ENCODE measurements at regions not wholly inside any gene's neighbourhood (a gene's known extent, or its start where the extent isn't known, plus 50 kb on each side); places are given as distances from the start of the nearest gene placed in this dataset.
A peak's percentile ranks its signal among the peaks of the same experiment; 100 is the strongest.
"Not testable (repeated sequence)": the region's sequence is repeated elsewhere in the genome, so short reads cannot be mapped to it uniquely, and the experiment has no call there.

DNA sequence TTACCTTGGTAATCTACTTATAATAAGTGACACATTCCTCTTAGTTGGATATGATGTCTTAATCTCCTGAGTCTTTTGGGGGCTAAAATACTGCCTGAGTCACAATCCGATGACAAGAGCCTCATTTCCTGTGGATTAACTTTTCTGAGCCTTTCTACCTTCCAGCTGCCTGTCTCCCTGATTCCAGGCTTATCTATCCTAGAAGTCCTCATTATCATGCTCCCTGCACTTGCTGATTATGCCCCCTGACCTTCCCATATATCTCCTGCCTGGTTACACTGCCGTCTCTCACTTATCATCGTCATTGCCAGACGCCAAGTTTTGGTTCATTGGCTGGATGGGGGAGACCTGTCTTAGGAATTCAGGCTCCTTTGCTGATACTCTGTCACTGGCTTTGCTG, 727.4 kb upstream of the CA10 start:
- DNase-seq: no peak

DNA sequence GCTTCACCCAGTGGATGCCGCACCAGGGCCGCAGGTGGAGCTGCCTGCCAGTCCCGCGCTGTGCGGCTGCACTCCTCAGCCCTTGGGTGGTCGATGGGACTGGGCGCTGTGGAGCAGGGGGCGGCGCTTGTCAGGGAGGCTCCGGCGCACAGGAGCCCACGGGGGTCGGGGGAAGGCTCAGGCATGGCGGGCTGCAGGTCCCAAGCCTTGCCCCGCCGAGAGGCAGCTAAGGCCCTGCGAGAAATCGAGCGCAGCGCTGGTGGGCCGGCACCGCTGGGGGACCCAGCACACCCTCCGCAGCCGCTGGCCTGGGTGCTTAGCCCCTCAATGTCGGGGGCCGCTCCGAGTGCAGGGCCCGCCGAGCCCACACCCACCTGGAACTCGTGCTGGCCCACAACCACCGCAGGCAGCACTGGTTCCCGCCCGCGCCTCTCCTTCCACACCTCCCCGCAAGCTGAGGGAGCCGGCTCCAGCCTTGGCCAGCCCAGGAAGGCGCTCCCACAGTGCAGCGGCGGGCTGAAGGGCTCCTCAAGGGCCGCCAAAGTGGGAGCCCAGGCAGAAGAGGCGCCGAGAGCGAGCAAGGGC, 725.5 kb upstream of the CA10 start:
- DNase-seq: peak; percentile 2

DNA sequence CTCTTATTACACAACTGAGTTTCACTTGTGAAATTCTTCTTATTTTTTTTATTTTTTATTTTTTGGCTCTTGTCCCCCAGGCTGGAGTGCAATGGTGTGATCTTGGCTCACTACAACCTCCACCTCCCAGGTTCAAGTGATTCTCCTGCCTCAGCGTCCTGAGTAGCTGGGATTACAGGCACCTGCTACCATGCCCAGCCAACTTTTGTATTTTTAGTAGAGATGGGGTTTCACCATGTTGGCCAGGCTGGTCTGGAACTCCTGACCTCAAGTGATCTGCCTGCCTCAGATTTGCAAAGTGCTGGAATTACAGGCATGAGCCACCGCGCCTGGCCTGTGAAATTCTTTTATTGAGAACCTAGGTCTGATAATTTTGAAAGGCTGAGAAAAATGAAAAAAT, 688.3 kb upstream of the CA10 start:
- not testable (repeated sequence) for DNase-seq

DNA sequence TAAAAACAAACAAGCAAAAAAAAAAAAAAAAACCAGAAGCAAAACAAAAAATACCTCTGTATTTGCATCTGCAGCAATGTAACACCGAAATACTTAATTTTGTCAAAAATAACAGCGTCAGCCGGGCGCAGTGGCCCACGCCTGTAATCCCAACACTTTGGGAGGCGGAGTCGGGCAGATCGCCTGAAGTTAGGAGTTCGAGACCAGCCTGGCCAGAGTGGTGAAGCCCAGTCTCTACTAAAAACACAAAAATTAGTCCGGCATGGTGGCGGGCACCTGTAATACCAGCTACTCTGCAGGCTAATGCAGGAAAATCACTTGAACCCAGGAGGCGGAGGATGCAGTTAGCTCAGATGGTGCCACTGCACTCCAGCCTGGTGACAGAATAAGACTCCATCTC, 683.5 kb upstream of the CA10 start:
- no peak for DNase-seq

DNA sequence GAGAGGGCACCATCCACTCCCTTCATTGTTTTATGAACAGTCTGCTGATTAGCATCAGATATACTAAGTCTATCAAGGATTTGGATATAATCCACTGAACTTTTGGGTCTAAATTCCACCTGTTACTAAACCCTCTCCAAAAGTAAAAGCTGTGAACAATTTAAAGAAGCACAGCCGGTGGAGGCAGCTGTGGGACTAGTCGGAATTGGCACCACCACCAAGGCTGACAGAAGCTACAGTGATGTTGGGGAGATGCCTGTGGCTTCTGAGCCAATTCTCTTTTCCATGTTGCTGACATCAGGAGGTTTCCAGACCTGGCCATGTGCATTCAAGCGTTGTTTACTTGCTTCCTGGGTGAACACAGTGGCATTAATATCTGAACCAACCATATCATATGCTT, 679.0 kb upstream of the CA10 start:
- no peak for DNase-seq

DNA sequence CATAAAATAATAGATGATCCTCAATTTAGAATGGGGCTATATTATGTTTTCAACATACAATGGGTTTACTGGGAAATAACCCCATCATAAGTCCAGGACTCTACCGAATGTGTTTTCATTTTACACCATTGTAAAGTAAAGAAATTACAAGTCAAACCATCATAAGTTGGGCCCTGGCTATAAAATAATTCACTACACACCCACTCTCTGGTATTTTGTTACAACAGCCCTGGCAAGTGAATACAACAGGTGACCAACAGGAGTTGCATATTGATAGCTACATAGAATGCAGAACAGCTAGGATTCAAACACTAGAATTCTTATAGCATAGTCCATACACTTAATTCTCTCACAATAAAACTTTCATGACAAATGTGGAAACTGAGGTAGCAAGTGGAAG, 673.0 kb upstream of the CA10 start:
- DNase-seq: no peak

DNA sequence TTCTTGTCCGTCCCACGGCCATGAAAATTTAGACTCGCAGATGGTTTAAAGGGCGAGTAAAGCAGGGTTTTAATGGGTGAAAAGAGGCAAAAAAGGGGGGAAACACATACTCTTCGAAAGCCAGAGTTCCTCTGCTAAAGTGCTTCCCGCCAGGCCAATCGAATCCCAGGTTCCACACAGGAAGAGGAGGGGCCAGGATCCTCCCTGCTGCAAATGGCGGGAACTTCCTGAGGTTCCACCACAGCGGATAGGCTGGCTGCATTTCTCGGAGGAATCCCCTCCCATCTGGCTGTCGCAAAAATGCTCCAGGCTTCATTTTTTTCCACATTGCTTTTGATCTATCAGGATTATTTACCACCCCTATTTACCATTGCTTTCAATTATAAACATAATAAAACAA, 670.1 kb upstream of the CA10 start:
- no peak for DNase-seq

DNA sequence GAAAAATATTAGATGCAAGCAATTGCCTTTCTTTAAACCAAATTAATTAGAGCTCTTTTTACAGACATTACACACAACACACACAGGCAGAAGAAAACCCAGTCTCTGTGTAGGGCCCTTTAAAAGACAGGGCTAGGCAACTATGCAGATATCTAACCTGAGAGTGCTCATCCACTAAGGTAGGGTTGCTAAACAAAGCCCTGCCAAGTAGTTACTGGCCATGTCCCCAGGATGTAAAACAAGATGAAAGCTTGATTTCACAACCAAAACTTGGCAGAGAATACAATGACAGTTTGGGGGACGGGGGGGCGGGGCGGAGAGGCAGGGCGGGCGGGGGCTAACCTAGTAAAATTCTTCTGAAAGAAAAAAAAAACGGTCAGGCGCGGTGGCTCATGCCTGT, 669.0 kb upstream of the CA10 start:
- DNase-seq: no peak

DNA sequence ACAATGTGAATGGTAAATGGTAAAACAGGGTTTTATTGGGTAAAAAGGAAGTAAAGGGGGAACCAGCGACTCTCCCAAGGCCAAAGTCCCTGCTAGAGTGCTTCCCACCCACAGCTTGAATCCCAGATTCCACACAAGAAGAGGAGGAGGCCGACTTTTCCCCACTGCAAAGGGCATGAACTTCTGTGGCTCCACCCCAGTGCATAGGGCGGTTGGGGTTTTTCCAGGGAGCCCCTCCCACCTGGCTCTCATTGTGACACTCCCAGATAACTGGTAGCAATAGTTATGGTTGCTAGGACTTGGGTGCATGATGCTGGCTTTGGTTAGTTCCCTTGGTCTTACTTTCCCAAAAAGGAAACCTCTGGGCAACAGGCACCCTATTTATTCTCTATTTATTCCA, 666.0 kb upstream of the CA10 start:
- DNase-seq: no peak

DNA sequence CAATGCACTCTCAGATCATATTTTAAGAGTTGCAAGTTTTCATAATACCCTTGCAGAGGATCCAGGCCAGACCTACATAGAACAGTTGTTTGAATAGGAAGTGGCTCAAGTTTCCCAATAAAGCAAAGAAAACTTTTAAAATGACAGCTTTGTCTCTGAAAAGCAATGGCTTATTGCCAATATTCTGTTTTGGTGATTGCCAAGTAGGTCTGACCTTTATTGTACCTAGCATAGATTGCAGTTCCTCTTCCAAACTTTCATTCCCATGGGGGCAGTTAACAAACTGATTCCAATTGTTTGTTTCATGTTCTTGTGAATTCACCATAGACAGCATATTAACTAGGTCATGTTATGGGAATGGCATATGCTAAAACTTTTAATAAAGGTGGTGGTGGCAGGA, 664.6 kb upstream of the CA10 start:
- no peak for DNase-seq

DNA sequence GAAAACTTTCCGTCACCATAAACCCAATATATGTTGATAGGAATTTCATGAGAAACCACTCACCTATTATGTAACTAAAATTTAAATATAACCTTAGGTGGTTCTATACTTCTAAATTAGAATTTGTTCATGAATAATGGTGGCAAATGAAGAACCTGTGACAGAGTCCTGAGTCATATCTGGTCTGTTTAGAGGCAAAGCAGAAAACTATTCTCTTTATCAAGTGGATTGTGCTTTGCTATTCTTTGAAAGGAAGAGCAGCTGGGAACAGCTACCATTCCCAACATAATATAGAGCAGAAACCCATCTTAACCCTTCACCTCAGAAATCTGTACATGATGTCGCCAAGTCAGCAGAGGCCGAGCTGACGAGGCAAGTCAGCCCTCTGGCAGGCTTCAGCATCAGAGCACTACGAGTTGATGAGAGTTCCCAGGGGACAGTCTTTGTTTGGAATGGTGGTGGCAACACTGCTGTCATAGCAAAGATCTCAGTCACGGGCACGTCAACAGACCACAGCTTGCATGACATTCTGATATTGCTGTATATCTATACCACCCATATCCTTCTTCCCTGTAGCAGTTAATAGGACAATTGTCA, 631.9 kb upstream of the CA10 start:
- DNase-seq: no peak

DNA sequence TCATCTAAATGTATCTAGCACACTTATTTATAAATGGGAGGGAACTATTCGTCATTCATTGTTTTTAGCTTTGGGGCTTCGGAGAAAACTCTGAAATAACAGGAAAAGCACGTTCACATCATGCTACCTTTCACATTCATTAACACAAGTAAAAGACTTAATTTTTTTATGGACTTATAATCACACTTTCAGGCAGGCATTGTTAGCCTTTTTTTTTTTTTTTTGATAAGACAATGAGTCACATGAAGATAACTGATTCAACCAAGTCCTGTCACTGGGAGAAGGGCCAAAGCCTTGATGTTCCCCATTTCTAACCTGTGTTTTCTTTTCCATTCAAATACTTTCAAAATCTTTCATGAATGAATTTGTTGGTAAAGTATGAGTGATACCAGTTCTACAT, 631.3 kb upstream of the CA10 start:
- DNase-seq: no peak

DNA sequence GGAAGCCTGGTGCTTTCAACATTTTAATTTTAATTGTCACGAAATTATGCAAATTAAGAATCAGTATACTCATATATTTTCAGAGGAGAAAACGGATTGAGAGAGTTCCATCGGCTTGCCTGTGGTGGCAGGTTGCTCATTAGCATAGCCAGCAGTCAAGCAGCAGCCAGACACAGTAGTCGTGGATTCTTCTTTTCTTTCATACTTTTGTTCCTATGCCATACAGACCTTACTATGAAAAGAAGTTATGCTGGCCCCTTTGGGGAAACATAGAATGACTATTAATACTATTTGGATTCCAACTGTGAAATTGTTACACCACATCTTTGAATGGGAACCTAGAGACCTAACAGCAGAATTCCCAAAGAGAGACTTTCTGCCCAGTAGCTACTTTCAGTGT, 617.7 kb upstream of the CA10 start:
- DNase-seq: no peak

DNA sequence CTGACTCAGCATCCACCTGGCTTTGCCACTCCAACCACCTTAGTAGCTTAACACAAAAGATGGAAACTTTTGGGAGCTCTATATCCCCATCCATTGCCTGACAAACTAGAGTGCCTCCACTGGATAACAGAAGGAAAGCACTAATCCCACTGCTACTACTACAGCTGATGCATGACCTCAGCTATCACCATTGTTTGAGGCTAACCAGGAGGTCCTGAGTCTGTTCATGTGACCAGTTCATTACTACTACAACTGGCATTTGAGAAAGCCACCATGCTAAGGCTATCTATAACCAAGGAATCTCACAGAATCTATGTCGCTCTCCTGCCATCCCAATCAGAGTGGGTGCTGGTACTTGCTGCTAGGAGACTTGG, 604.3 kb upstream of the CA10 start:
- DNase-seq: no peak

DNA sequence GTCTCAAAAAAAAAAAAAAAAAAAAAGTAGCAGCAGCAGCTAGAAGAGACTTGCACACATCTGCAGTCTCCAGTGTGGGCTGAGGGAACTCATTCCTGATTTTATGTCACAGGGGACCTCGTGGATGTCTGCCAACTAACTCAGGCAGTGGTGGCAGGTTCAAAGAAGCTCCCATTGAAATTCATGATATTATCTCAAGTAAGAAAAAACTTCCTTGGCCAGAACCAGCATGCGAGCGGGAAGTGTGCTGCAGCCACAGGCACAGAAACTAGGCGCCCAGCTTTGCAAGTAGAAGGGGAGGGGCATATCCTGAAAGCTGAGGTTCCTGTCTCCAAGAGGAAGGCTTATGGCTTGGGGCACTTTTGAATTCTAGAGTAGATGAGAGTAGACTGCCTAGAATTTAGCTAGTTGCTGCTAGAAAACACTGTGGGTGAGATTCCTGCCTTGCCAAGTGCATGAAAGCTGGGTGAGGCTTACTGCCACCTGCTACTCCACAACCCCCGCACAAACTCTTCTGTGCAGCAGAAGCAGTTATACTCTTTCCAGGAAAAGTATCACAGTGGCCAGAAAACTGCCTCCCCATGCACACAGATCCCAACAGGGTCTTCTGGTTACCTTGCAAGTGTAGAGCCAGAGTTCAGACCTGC, 603.8 kb upstream of the CA10 start:
- no peak for DNase-seq

DNA sequence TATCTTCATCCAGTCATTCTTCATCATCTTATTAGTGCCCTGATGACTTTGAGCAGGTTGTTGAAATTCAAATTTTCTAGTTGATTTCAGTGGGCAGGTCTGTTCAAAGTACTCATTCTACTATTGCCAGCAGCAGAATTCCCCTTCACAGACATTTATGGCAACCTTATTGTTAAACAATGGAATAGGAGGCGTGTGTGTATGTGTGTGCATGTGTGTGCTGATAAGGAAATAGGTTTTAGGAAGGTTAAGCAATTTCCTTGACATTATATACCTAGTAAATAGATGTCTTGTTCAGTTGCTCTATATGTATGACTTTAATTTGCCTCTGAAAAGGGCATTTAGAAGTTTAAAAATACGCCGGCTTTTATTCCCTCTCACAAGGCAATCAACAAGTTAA, 601.4 kb upstream of the CA10 start:
- DNase-seq: no peak

DNA sequence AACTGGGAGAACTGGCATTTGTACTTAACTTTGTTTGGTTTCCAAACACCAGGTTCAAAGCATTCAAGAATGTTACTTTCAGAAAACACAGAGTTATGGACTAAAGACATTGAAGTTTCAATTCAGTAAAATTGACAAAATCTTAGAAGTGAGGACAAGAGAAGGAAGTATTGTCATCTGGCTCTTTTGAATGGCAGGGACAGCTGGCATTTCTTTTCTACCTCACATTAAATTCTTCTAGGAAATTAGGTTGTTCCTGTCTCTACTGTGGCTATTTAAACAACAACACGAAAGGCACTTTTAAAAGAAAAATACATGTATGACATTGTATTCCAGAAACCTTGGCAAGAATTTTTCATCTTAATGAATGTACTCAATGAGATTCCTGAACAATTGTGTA, 600.0 kb upstream of the CA10 start:
- no peak for DNase-seq

DNA sequence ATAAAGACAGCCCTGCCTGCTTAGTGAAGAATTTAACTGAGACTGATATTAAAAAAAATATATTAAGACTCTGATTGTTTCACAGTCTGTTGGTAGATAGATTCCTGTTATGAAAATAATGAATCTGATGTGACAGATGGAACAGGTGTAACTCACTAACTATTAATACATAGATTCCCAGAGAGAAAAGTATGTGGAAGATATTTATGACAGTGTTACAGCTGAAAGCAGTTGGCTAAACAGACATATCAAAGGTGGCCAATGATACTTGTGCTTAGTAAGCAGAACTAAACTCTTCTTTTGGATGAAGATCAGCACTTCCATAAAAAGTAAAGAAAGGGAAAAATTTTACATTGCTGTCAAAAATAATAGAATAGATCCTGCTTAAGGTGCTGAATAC, 598.2 kb upstream of the CA10 start:
- no peak for DNase-seq

DNA sequence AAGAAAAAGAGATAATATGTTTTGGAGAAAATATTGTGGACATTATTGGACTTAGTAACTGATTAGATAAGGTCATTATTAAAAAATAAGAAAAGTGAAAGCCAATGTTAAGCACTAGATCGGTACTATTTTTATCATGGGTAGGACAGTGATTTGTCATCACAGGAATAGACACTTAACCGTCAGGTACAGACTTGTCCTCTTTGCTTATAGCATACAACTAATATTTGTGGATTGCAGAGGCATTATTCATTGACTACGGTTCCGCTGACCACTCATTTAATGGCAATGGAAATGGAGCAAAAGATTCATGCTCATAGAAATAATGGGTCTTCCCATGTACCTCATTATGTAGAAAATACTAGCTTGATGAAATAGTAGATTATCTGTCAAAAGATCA, 596.3 kb upstream of the CA10 start:
- DNase-seq: no peak

DNA sequence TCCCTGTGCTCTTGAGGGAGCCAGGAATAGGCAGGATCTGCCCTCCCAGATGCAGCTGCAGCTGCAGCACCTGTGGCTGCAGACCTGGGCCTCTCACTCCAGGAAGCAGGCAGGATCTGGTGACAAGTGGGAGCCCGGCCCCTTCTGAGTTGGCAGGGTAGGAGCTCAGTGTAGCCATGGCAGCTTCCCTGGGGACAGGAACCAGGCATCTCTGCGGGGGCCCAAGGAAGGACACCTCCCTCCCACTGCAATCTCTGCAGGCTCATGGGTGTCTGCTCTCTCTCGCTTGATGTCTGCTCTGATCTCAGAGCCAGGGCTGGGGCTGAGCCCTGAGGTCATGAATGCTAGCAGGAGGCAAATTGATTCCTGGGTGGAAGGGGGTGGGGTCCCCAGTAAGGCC, 592.5 kb upstream of the CA10 start:
- DNase-seq: no peak

DNA sequence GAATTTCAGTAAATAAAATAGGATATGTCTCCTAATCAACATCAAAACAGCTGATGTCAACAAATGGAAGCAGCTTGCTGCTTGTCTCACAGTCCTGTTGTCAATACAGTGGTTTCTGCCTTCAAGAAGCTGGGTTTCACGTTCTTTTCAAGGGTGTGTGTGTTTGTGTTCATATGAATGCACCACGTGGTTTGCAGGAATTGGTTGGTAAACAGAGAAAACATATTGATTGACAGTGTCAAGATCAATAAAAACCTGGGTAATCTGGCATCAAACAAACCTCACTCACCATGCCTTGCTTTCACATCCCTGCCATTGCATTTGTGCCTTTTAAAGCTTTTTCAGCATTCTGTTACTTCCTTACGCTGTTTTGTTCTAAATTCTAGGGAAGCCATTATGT, 585.7 kb upstream of the CA10 start:
- no peak for DNase-seq

DNA sequence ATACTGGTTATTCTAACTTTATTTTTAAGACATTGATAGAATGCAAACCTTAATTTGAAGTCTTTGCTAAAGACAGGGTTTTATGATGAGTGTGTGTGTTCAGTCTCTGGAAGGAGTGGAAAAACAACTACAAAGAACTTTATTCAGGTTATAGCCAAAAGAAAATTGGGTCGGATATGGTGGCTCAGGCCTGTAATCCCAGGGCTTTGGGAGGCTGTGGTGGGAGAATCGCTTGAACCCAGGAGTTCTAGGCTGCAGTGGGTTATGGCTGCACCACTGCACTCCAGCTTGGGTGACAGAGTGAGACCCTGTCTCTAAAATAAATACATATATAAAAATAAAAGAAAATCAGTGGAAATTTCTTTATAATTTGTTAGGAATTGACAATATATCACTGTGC, 581.5 kb upstream of the CA10 start:
- no peak for DNase-seq

DNA sequence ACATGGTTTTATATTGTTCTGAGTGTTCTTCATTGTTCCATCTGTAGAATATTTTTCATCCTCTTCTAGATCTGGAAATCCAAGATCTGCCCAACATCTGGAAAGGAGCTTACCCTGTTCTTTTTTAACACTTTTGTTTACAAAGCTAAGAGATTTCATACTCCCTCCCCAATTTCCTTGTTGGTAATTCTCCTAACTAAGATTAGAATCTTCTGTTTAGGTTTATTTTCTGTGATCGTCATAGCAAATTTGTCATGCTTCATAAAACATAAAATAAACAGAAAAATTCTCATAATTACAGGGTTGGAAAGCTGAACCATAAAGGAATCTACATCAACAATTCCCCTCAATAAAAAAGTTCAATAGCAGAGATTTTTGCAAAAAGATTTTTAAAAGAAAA, 580.3 kb upstream of the CA10 start:
- no peak for DNase-seq

DNA sequence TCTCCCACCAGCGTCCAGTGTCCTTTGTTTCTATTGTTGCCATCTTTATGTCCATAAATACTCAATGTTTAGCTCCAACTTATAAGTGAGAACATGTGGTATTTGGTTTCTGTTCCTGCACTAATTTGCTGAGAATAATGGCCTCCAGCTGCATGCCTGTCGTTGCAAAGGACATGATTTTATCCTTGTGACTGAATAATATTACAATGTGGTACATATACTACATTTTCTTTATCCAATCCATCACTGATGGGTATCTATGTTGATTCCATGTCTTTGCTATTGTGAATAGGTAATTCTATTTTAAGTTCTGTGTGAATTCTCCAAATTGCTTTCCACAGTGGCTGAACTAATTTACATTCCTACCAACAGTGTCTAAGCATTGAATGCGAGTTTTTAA, 578.6 kb upstream of the CA10 start:
- no peak for DNase-seq

DNA sequence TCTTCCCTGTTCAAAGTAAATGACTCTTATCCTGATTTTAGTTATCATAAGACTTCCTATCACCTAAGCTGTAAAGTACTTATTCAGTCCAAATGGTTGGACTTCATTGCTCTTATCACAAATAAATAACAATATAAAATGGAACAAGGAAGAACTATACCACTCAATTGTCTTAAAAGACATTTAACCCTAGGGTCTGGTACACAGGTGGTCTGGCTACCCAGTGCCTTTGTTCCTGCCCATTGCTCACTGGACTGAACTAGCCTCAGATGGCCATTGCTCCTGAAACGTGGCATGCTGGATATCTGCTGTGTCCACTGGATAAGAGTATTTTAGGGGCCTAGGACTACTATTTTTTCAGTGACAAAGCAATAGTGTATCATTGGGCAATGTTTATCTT, 574.3 kb upstream of the CA10 start:
- DNase-seq: no peak

Data from right kidney (tissue), 1 donor.